H1 (cell line): ENCODE measurements at regions not wholly inside any gene's neighbourhood (a gene's known extent, or its start where the extent isn't known, plus 50 kb on each side); places are given as distances from the start of the nearest gene placed in this dataset.

Source experiments
- CTCF ChIA-PET: fragments of 300-600 bp; sonication (Branson Sonifier 250); formaldehyde crosslinking; loops from one replicate; lab custom pipeline; 2021; ENCODE audit not compliant: partially characterized antibody; lab: Charles Lee
- POLR2A ChIA-PET: fragments of 300-600 bp; sonication (Branson Sonifier 250); formaldehyde crosslinking; loops from one replicate; lab custom pipeline; 2021; ENCODE audit warnings: inconsistent platforms; ENCODE audit not compliant: partially characterized antibody; lab: Charles Lee
- DNase-seq, 2 experiments: peaks; one replicate each; pipeline versions ENCODE4 v3.0.0 to v3.0.0-alpha.2; 2010 to 2022; ENCODE audit warnings: low spot score in 2 of 2, low read depth in 1 of 2, mixed read lengths in 1 of 2
- FAIRE-seq: peaks from 2 replicates; lab custom pipeline; 2011; peaks lifted over from hg19 to GRCh38; lab: Jason Lieb, UNC
- H2AFZ ChIP-seq: 2 replicates; pipeline ENCODE4 v1.8.1; 2012; ENCODE audit warnings: low read length, inconsistent platforms
- H2AK5ac ChIP-seq: 2 replicates; pipeline ENCODE4 v1.6.1; 2013; ENCODE audit warnings: low read depth, low read length
- H2BK120ac ChIP-seq: replicated peaks from 2 replicates; pipeline ENCODE3; 2013; ENCODE audit warnings: low read depth, low read length, inconsistent platforms
- H2BK12ac ChIP-seq: 2 replicates; pipeline ENCODE4 v1.6.1; 2013; ENCODE audit warnings: low read depth, low read length
- H2BK15ac ChIP-seq: 2 replicates; pipeline ENCODE4 v1.6.1; 2013; ENCODE audit warnings: low read length
- H2BK20ac ChIP-seq: 2 replicates; pipeline ENCODE4 v1.6.1; 2013; ENCODE audit warnings: low read length
- H2BK5ac ChIP-seq: 2 replicates; pipeline ENCODE4 v1.6.1; 2013; ENCODE audit warnings: low read depth, low read length
- H3K14ac ChIP-seq: 2 replicates; pipeline ENCODE4 v1.6.1; 2013; ENCODE audit warnings: inconsistent platforms; ENCODE audit not compliant: insufficient read length
- H3K18ac ChIP-seq: 2 replicates; pipeline ENCODE4 v1.6.1; 2013; ENCODE audit warnings: low read length; ENCODE audit errors: extremely low read depth
- H3K23ac ChIP-seq: 2 replicates; pipeline ENCODE4 v1.6.1; 2013; ENCODE audit warnings: inconsistent platforms; ENCODE audit not compliant: insufficient read length
- H3K23me2 ChIP-seq: 2 replicates; pipeline ENCODE4 v1.6.1; 2013; ENCODE audit warnings: low read depth, low read length
- H3K27ac ChIP-seq: 2 replicates; pipeline ENCODE4 v1.6.1; 2011; ENCODE audit warnings: low read depth, low read length, inconsistent platforms
- H3K27me3 ChIP-seq, 4 experiments: replicated peaks in 1 of 4; 1 replicate in 1 of 4; 2 replicates in 3 of 4; pipeline versions ENCODE4 v1.6.1 to v1.8.1; 2011 to 2013; ENCODE audit warnings: low read length in 3 of 4, mild to moderate bottlenecking in 3 of 4, inconsistent platforms in 2 of 4, mixed read lengths in 2 of 4, moderate library complexity in 1 of 4; ENCODE audit not compliant: control insufficient read depth in 3 of 4, insufficient read depth in 3 of 4; ENCODE audit errors: extremely low read depth in 1 of 4
- H3K36me3 ChIP-seq, 4 experiments: 2 replicates each; pipeline versions ENCODE4 v1.6.1 to v1.8.1; 2011 to 2013; ENCODE audit warnings: mild to moderate bottlenecking in 4 of 4, low read length in 3 of 4, moderate library complexity in 2 of 4, control low read depth in 1 of 4, inconsistent platforms in 1 of 4; ENCODE audit not compliant: insufficient read depth in 4 of 4, control insufficient read depth in 2 of 4
- H3K4ac ChIP-seq: replicated peaks from 2 replicates; pipeline ENCODE3; 2013; ENCODE audit warnings: low read length, low read depth, mixed read lengths, inconsistent platforms; ENCODE audit not compliant: insufficient read length
- H3K4me1 ChIP-seq, 4 experiments: replicated peaks in 1 of 4; 1 replicate in 1 of 4; 2 replicates in 3 of 4; pipeline versions ENCODE4 v1.6.1 to v1.8.1; 2011 to 2013; ENCODE audit warnings: low read length in 3 of 4, inconsistent platforms in 2 of 4, mixed read lengths in 1 of 4; ENCODE audit not compliant: insufficient read depth in 4 of 4, control insufficient read depth in 3 of 4
- H3K4me2 ChIP-seq, 2 experiments: 2 replicates each; pipeline versions ENCODE4 v1.6.1 to v1.8.1; 2011 to 2013; ENCODE audit warnings: low read depth in 2 of 2, low read length in 2 of 2, control low read depth in 1 of 2, inconsistent platforms in 1 of 2, mild to moderate bottlenecking in 1 of 2; ENCODE audit not compliant: insufficient read depth in 1 of 2
- H3K4me3 ChIP-seq, 4 experiments: fragments of 200-600, 300-600 bp in 1 of 4; sonication (generic), shearing (Covaris generic), sonication (Bioruptor Twin) in 1 of 4; 2 replicates each; pipeline versions ENCODE4 v1.5.1 to v1.8.1; 2011 to 2016; ENCODE audit warnings: low read length in 4 of 4, low read depth in 3 of 4, control low read depth in 2 of 4, inconsistent platforms in 2 of 4, mild to moderate bottlenecking in 2 of 4, mixed read lengths in 1 of 4, moderate library complexity in 1 of 4; ENCODE audit not compliant: insufficient read depth in 2 of 4; ENCODE audit errors: extremely low read depth in 1 of 4
- H3K56ac ChIP-seq: replicated peaks from 2 replicates; pipeline ENCODE3; 2013; ENCODE audit warnings: low read depth, mild to moderate bottlenecking, mixed read lengths, low read length, inconsistent platforms; ENCODE audit not compliant: insufficient read length
- H3K79me1 ChIP-seq: 2 replicates; pipeline ENCODE4 v1.6.1; 2013; ENCODE audit warnings: low read depth, low read length, control low read depth
- H3K79me2 ChIP-seq, 2 experiments: 2 replicates each; pipeline versions ENCODE4 v1.6.1 to v1.8.1; 2012 to 2013; ENCODE audit warnings: low read length in 2 of 2, mild to moderate bottlenecking in 2 of 2, inconsistent platforms in 1 of 2; ENCODE audit not compliant: insufficient read depth in 2 of 2, control insufficient read depth in 1 of 2
- H3K9ac ChIP-seq, 4 experiments: replicated peaks in 1 of 4; 1 replicate in 1 of 4; 2 replicates in 3 of 4; pipeline versions ENCODE4 v1.6.1 to v1.8.1; 2011 to 2013; ENCODE audit warnings: low read depth in 3 of 4, low read length in 3 of 4, control low read depth in 2 of 4, mild to moderate bottlenecking in 2 of 4, moderate library complexity in 2 of 4, inconsistent platforms in 1 of 4; ENCODE audit errors: extremely low read depth in 1 of 4
- H3K9me3 ChIP-seq, 2 experiments: 2 replicates each; pipeline versions ENCODE4 v1.6.1 to v1.8.1; 2012 to 2013; ENCODE audit warnings: mild to moderate bottlenecking in 2 of 2, moderate library complexity in 2 of 2, control low read depth in 1 of 2, inconsistent platforms in 1 of 2, low read depth in 1 of 2, low read length in 1 of 2, mixed read lengths in 1 of 2; ENCODE audit not compliant: insufficient read depth in 2 of 2
- H4K20me1 ChIP-seq, 2 experiments: replicated peaks in 1 of 2; 2 replicates each; pipeline versions ENCODE3 to v1.8.1; 2011 to 2013; ENCODE audit warnings: inconsistent platforms in 2 of 2, low read length in 2 of 2, mild to moderate bottlenecking in 1 of 2; ENCODE audit not compliant: insufficient read depth in 2 of 2, control insufficient read depth in 1 of 2
- H4K5ac ChIP-seq: 2 replicates; pipeline ENCODE4 v1.6.1; 2013; ENCODE audit warnings: low read length, low read depth, mixed read lengths, inconsistent platforms; ENCODE audit not compliant: insufficient read length
- H4K8ac ChIP-seq: 2 replicates; pipeline ENCODE4 v1.8.0; 2013; ENCODE audit warnings: mild to moderate bottlenecking, moderate library complexity, low read length, inconsistent platforms; ENCODE audit not compliant: insufficient read depth; ENCODE audit errors: extremely low read depth
- H4K91ac ChIP-seq: replicated peaks from 2 replicates; pipeline ENCODE3; 2013; ENCODE audit warnings: low read length, mixed read lengths, inconsistent platforms; ENCODE audit not compliant: insufficient read length
- CEBPB ChIP-seq: IDR thresholded peaks from 2 replicates; pipeline ENCODE4 v1.6.1; 2012; ENCODE audit warnings: low read depth, low read length
- CHD1 ChIP-seq: IDR thresholded peaks from 2 replicates; pipeline ENCODE4 v1.6.1; 2012; ENCODE audit warnings: low read depth, low read length, improper control_type of control experiment
- CREB1 ChIP-seq: IDR thresholded peaks from 2 replicates; pipeline ENCODE4 v1.6.1; 2012; ENCODE audit warnings: inconsistent platforms
- E2F6 ChIP-seq: IDR thresholded peaks from 2 replicates; pipeline ENCODE4 v1.6.1; 2012; ENCODE audit warnings: inconsistent platforms
- FOSL1 ChIP-seq: IDR thresholded peaks from 2 replicates; pipeline ENCODE4 v1.6.1; 2011; ENCODE audit warnings: mild to moderate bottlenecking, low read depth, low read length, moderate library complexity; ENCODE audit not compliant: insufficient read depth
- KDM5A ChIP-seq: fragments of 200-600 bp; IDR thresholded peaks from 2 replicates; pipeline ENCODE4 v1.7.1; 2012; ENCODE audit warnings: mild to moderate bottlenecking, low read length, inconsistent platforms, mixed read lengths
- MAFK ChIP-seq: IDR thresholded peaks from 2 replicates; pipeline ENCODE4 v1.6.1; 2012; ENCODE audit warnings: low read depth, mild to moderate bottlenecking, improper control_type of control experiment, low read length
- MAX ChIP-seq: IDR thresholded peaks from 2 replicates; pipeline ENCODE4 v1.6.1; 2012; ENCODE audit warnings: inconsistent platforms
- SIRT6 ChIP-seq: IDR thresholded peaks from one replicate; pipeline ENCODE4 v1.7.1; 2012; ENCODE audit warnings: low read length, inconsistent platforms
- SP4 ChIP-seq: IDR thresholded peaks from 2 replicates; pipeline ENCODE4 v1.6.1; 2012; ENCODE audit warnings: low read length, inconsistent platforms
- TAF1 ChIP-seq: IDR thresholded peaks from 2 replicates; pipeline ENCODE4 v1.6.1; 2011; ENCODE audit warnings: mild to moderate bottlenecking, low read depth, low read length
- YY1 ChIP-seq: IDR thresholded peaks from 2 replicates; pipeline ENCODE4 v1.6.1; 2011; ENCODE audit warnings: low read depth, mild to moderate bottlenecking, low read length
- WGBS, 2 experiments: shearing (Covaris generic) in 1 of 2; methylation state at CpG; one replicate each; pipeline versions ENCODE4 v1.1.6 to v1.1.7; 2013 to 2015; ENCODE audit warnings: low lambda C conversion rate in 2 of 2, mixed read lengths in 2 of 2, inconsistent platforms in 1 of 2, low coverage in 1 of 2, missing lambda C conversion rate in 1 of 2; ENCODE audit not compliant: insufficient replicate concordance in 2 of 2, insufficient coverage in 1 of 2, insufficient read length in 1 of 2; ENCODE audit errors: extremely low coverage in 1 of 2, missing lambda C conversion rate in 1 of 2; 5-methylcytosine and 5-hydroxymethylcytosine counted together
- TF ChIP-seq, protein P1 (sequence below): IDR thresholded peaks from 2 replicates; pipeline ENCODE4 v1.6.1; 2011; ENCODE audit warnings: low read depth, mild to moderate bottlenecking, low read length; ENCODE audit not compliant: insufficient read depth

DNA sequence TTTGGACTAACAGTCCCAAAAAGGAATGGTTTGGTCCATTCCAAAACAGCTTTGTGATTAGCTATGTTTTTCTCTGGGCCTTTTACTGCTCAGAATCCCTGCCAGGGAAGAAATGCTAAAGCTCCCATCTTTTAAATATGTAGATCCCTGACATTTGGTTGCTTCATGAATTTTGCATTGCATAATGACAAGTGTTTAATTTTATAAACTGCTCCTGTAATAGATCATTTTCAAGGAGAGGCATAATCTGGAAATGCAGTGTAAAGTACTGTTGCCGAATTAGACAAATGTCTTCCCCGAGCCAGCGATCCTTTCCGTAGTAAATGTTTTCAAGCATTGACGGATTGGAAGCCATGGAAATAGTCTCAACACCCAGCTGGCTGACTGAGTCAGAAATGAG is 291.3 kb upstream of the PRKD1 start:
- no peak overlapping the region for H2BK5ac ChIP-seq
- no peaks in the 10 kb centered on the region for H3K4me1 ChIP-seq
- no peaks in the 10 kb centered on the region for H3K9me3 ChIP-seq
- no peak overlapping the region for H3K18ac ChIP-seq
- H3K79me2 ChIP-seq, result no peaks in the 10 kb centered on the region
- H3K4ac ChIP-seq, result no peak overlapping the region
- H4K8ac ChIP-seq, result no peak overlapping the region
- no peak overlapping the region for H3K56ac ChIP-seq
- ChIA-PET CTCF (interaction anchor here (1.2 to 1.5 kb wide), 2 partner anchors 52 to 205 kb away, joined by 3 to 5 read pairs; no protein-coding TSS in a partner anchor), POLR2A (no interaction called here)
- H3K23me2 ChIP-seq, result no peaks in the 10 kb centered on the region
- no peak overlapping the region for H3K23ac ChIP-seq
- H3K27ac ChIP-seq, result no peak overlapping the region
- H3K27me3 ChIP-seq, result no peaks in the 10 kb centered on the region
- no peak overlapping the region for H2AK5ac ChIP-seq
- H3K36me3 ChIP-seq, result no peaks in the 10 kb centered on the region
- H3K4me3 ChIP-seq, result no peak overlapping the region
- FAIRE-seq (no peak), DNase-seq (no peak)
- no peak overlapping the region for H2AFZ ChIP-seq
- H4K5ac ChIP-seq, result no peak overlapping the region
- no peak overlapping the region for H2BK20ac ChIP-seq
- H2BK15ac ChIP-seq, result no peak overlapping the region
- no peaks in the 10 kb centered on the region for H4K20me1 ChIP-seq
- H3K9ac ChIP-seq, result no peak overlapping the region
- H3K4me2 ChIP-seq, result no peak overlapping the region
- no peak overlapping the region for H3K14ac ChIP-seq
- 94% methylated on average over 5 of the region's 5 CpGs; no CpG with 5 or more reads in 1 of the 2 experiments for WGBS, 2 experiments
- H2BK120ac ChIP-seq, result no peak overlapping the region
- no peaks in the 10 kb centered on the region for H3K79me1 ChIP-seq
- H4K91ac ChIP-seq, result no peak overlapping the region
- no peak overlapping the region for H2BK12ac ChIP-seq
- TF ChIP-seq MAFK (no peak), MAX (no peak), KDM5A (no peak), CREB1 (no peak), SP4 (no peak), CEBPB (no peak), E2F6 (no peak), TAF1 (no peak), CHD1 (no peak), FOSL1 (no peak), SIRT6 (no peak), YY1 (no peak)
- TF ChIP-seq, protein P1, sequence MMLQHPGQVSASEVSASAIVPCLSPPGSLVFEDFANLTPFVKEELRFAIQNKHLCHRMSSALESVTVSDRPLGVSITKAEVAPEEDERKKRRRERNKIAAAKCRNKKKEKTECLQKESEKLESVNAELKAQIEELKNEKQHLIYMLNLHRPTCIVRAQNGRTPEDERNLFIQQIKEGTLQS, result no peak
